ENCODE measurements at regions not wholly inside any gene's neighbourhood (a gene's known extent, or its start where the extent isn't known, plus 50 kb on each side); places are given as distances from the start of the nearest gene placed in this dataset.

- TF ChIP-seq POLR2A (IDR thresholded peaks at IDR 0.05) (no peak), CTCF (IDR thresholded peaks at IDR 0.05) (no peak)
These were observed 185.9 kb upstream of the ANKRD28 start for GRCh38 chr3:15983693-15984092.
